GOT3 (cell line): ENCODE measurements at regions not wholly inside any gene's neighbourhood (a gene's known extent, or its start where the extent isn't known, plus 50 kb on each side); places are given as distances from the start of the nearest gene placed in this dataset.

ENCODE experiments used
- DNase-seq: peaks from one replicate; lab custom pipeline; 2025; ENCODE audit warnings: mixed read lengths; lab: John Stamatoyannopoulos, UW

DNA sequence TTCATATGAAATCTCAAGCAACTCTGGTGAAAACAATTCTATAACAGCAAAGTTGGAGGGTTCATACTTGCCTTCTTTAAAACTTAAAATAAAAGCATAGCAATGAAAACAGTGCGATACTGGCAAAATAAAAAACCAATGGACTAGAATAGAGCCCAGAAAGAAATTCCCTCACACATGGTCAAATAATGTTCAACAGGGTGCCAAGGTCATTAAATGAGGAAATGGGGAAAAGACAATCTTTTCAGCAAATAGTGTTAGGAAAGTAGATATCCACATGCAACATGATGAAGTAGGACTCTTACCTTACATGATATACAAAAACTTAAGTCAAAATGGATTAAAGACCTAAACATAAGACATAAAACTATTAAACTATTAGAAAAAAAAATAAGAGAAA, 970.2 kb upstream of the AGA start:
- DNase-seq: no peak

DNA sequence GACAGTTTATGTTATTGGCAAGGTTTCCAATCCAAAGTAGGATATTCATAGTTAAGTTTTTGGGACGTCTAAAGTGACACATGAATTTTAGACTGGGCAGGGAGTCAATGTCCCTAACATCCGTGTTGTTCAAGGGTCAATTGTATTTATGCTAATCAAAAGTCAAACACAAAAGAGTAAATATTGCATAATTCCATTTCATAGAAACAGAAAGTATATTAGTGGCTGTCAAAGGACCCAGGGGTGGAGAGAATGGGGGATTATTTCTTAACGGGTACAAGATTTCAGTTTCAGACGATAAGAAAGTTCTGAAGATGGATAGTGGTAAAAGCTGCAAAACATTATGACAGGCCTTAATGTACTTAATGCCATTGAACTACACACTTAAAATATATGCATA, 971.8 kb upstream of the AGA start:
- no peak for DNase-seq

DNA sequence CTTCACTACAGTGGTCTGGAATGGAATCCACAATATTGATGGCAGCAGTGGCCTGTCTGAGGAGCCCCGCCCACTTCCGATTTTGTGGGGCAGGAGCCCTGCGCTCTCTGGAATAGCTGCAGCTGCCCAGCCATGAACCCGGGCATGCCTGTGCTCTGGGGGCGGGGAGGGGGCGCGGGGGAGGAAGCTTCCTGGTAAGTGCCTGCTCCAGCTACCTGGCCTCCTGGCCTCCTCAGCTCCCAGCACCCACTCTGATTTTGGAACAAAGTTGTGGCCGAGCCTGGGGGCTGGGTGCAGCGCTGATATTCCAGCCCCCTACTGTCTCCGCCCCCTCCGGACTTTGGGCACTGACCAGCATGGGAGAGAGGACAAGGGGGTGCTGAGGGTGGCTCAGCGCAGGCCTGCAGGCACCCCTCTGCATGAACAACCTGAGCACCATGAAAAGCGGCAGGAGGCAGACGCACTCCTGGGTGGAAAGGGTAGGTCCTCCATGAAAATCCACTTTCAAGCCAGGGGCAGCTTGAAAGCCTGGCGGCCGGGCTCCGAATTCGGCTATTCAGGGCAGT, 972.7 kb upstream of the AGA start:
- no peak for DNase-seq

DNA sequence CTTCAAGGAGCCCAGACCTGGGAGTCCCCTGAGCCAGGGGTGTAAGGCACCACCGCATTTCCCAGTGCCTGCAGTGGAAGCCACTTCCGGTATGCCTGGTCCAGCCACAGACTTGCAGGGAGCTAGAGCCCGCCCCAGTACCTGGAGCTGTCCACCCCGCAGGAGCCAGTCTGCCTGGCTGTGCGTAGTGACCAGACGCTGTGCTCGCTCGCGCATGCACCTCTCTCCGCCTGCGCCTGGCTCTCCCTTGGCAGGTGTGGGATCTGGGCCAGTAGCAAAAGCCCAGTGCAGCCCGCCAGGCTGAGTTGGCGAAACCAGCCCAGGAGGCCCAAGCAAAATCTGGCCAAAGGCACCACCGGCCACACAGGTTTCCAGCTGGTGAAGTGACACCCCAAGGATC, 973.7 kb upstream of the AGA start:
- no peak for DNase-seq

DNA sequence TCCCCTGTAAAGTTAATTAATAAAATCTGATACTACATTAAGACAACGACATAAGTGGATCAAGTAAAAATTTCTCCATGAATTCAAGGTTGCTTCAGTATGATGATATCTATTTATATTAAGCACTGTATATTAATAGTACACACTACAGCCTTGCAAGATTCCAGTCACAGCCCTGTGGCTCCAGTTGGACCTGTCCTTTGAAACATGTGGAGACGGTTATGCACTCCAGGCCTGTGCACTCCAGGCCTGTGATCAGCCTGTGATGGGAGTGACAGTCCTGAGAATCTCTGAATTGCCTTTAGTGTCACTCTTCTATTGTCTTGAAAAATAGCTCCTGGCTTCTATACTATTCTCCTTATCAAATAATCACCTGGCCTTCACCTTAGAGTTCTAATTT, 981.1 kb upstream of the AGA start:
- DNase-seq: no peak

DNA sequence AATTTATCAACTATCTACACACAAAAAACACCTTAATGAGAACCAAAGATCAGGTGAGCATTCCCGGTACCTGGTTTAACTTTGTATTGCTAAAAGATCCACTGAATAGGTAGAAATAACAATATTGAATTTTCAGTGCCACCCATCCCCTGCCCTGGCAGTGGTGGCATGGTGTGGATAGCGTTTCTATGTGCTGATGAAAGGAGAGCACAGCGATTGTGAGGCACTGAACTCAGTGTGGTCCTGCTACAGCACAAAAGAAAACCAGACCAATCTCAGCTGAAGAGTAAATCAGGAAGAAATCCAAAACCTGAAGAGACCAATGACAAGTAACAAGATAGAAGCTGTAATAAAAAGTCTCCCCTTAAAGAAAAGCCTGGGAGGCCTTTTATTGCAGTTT, 984.6 kb upstream of the AGA start:
- DNase-seq: no peak

DNA sequence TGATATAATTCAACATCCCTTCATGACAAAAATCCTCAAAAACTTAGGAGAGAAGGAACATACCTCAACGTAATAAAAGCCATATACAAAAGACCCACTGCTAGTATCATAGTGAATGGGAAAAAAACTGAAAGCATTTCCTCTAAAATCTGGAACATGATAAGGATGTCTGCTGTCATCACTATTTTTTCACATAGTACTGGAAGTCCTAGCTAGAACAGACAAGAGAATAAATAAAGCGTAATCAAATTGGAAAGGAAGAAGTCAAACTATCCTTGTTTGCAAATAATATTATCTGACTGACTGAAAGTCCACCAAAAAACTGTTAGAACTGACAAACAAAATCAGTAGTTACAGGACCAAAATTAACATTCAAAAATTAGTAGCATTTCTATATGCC, 985.4 kb upstream of the AGA start:
- no peak for DNase-seq

DNA sequence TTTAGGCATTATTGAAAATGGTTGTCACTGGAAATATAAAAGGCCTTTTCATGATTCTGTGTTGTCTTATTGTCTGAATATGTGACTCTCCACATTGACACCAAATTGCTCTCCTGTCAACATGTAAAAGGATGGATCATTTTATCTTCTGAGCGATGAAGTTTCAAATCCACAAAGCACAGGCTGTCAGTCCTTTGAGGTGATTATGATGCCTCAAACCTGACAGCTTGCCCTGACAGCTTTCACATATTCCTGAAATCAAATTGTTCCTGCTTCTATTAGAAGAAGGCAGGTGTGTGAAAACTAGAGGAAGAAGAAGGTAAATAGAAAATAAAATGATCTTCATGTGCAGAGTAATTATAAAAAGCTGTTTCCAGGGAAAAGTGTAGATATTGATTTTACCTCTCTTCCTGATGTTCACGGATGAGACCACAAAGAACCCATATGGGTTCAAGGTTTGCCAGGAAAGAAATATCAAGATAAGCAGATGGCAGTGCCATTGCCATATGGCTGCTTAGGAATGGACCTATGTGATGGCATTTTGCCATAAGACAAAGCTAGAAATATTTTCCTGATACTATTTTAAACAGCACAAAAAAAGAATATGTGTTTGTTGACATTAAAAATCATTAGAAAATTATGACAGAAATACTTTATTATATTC, 1006.3 kb upstream of the AGA start:
- no peak for DNase-seq

DNA sequence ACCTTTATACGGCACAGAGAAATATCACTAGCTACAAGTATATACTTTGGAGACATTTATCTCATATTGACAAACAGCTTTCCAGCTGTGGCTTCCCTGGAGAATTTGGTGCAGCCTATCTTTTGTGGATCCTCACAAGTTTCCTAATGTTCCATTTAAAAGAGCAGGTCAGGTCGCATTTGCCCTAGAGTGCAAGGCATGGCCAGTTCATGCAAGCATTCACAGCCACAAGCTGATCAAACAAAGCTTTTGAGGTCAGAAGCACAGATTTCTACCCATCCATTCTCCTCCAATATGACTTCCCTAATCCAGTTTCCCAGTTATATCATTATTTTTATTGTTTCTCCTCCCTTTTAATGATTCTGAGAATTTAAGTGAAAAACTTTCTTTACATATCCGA, 1008.4 kb upstream of the AGA start:
- no peak for DNase-seq

DNA sequence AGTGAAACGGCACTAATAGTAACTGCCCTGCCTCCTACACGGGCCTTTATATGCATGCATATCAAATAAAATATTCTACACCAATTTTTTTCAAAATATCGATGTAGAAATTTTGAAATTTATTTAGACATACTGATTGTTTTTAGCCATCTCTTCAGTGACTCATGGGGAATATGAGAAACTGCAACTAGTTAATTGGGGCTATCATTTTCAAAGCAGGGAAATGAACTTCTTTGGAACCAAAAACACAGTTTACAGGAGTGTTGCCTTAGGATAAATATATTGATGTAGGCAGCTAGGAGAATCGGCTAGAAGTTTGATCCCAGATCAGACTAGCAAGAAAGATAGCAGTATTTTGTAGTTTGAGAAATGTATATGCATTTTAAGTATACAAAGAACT, 1010.8 kb upstream of the AGA start:
- no peak for DNase-seq

DNA sequence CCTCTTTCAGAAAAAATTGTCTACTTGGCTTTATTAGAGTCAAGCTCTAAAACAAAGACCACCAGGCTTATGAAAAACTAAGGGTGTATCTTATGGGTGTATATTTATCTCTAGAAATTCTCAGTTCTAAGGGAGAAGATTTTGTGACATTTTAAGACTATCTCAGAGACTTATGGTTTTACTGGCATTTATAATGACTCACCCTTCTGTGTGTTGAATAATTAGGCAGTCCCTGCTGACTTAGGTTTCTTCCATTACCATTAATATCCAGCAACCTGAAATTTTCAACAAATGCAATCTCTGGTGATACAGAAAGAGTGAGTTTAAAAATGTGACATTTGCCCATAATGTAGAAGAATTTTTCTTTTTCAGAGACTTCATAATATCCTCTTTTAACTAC, 1015.0 kb upstream of the AGA start:
- no peak for DNase-seq

DNA sequence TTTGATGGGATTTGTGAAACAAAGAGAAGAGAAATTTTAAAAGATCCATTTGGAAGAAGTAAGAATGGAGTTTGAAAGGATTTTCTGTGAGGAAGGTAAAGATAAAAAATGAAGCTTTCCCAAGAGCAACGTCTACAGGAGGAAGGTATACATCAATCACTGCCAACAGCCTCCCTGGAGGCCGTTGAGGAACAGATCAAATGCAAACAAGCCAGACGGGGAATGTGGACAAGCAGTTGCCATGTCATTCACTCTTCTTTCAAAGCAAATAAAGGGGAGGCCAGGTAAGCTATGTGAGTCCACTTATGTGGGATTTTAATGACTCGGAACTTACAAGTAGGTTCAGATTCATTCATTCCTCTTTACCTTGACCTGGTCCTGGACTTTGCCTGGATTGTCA, 1020.5 kb upstream of the AGA start:
- no peak for DNase-seq

DNA sequence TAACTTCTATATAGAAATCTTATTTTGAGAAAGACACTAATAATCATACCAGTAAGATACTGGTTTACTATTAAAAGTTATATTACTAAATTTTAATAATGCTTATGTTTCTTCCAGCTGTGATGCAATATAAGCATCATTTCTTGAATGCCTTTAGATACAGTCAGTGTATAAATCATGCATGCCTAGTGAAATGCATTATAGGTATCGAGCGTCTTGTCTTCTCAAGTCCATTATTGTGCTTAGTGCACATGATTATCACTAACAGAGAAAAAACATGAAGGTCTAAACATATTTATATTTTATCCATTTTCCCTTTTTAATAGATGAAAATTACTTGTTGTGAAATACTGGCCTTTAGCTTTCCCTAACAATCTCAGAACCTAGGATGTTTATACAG, 1021.5 kb upstream of the AGA start:
- no peak for DNase-seq

DNA sequence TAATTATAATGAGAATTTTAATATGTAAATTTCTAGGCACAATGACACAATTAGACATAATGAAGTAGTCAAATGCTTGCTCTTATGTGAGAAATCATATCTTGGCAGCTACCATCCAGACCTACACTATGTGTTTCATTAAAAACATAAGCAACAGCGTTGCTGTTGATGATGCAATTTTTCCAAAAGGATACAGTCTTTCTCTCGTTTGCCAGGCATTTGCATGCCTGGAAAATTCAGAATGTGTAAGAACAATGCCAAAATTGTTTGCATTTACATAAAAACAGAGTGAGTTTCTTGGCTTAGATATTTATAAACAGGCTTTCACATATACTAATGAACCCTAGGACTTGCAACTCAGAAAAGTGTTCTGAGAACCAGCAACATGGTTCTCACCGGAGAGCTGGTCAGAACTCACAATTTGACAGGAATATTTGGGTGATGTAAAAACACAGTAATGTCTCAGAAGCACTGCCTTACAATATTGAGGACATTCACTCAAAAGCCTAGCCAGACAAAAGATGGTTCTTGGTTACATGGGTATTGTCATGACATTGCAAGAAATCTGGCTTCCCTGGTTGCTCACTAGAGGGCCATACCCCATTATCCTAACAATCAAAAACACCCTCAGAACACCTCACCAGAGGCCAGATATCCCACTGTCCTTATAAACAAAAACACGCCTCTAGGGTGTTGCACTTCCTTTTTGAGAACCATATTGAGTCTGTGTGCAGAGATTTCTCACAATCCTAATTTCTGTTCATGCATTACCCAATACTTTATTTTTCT, 1029.0 kb upstream of the AGA start:
- DNase-seq: no peak

DNA sequence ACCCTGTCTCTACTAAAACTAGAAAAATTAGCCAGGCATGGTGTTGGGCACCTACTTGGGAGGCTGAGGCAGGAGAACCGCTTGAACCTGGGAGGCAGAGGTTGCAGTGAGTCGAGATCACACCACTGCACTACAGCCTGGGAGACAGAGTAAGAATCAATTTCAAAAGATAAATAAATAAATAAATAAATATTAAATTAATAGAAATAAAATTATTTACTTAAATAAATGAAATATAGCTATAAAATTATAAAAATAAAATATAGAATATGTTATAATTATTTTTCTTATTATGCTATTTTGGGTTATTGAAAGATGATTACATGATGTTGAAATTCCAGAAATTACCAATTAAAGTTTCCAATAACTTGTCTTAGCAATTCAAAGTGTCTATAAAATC, 1029.8 kb upstream of the AGA start:
- no peak for DNase-seq

DNA sequence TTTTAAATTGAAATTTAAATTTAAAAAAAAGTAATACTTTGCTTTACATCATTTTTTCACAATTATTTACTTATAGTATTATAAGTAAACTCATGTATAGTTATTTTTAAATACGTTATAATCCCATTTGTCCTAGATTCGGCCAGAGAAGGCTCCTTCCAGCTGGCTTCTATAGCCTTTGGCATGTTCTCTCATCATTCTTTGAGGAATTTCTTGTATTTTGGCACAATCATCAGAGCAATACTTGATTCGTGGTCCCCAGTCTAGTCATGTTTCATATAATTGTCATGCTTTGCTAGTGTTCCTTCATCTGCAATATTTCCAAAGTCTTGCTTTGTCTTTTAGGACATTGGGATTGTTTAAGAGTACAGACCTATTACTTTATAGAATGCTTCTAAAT, 1037.9 kb upstream of the AGA start:
- DNase-seq: no peak

DNA sequence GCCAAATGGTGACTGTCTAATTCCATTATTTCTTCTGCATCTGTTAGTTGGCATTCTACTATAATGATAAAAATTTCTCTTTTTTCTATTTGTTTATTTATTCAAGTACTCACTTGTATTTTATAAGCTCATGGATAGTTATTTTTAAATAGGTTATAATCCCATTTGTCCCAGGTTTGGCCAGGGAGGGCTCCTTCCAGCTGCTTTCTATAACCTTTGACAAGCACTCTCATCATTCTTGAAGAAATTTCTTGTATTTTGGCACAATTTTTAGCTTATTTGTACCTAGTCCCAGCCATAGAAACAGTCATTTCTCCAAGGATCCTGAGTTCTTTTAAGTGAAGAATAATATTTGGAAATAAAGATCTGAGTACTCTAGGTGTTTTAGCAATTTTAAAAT, 1038.6 kb upstream of the AGA start:
- no peak for DNase-seq

DNA sequence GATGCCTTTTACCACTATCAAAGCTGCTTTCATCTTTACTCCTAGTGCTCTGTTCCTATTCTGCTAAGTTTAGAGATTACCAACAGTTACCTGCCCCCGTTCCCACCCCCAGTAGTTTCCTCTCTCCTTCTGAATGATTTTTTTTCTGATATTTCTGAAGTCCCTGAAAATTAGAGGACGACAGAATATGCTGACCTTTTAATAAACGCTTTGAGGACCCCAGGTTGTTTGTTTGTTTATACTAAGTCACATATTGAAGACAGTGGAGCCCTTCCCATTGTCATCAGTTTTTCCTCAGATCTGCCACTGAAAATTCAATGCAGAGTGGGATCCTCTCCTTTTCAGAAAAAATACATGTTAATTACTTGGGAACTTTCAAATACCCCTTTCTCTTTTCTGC, 1039.3 kb upstream of the AGA start:
- no peak for DNase-seq

DNA sequence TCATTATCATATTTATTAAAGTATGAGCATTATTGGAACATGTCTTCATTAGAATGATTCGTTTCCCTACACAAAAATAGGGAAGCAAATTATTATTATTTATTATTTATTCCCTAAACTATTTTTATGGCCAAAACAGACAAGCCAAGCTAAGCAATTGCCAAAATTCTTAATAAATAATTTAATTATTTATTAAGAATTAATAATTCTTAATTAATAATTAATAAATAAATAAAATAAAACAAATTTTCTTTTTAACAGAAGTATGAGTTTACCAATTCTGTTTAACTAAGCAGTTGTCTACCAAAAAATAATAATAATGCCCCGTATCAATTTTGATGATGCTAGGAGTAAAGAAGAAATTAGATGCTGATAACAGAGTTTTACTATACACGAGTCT, 1080.8 kb upstream of the AGA start:
- DNase-seq: no peak

DNA sequence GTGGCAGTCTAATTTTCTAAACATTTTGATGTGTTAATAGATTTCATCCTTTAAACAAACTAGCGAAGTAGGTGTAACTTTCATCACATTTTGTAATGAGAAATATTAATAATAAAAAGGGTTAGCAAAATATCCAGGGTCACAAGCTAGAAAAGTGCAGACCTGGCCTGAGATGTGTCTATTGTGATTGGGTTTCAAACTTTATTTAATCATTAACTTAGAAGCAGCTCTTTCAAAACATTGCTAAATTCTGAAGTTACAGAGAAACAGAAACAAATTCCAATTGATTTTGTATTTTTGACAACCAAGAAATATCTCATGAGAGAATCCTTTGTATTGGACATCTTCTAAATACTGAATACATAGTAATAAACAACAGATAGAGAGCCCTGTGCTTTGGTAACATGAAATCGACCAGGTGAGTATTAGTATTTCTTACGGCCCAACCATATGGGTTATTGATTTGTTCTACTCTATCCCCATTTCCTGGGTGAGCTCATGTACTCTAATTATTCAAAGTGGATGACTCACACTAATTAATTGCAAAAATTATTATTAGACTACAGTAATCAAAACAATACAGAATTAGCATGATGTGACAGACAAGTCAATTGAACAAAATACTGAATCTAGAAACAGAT, 1093.8 kb upstream of the AGA start:
- DNase-seq: no peak

DNA sequence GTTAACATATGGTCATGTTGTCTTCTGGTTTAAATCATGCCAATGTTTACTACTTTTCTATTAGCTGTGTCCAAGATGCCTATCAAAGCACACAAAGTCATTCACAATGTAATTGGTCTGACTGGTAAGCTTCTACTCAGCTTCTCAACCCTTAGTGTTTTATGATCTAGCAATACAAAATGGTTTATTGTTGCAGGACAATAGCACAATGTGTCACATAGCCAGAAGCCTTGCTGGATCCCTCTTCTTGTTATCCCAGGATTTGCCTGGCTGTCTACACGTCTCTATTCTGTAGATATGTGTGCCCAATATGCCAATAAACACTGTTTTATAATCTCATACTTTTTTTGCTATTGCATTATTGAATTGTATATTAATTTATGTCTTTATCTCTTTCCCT, 1111.0 kb upstream of the AGA start:
- no peak for DNase-seq

DNA sequence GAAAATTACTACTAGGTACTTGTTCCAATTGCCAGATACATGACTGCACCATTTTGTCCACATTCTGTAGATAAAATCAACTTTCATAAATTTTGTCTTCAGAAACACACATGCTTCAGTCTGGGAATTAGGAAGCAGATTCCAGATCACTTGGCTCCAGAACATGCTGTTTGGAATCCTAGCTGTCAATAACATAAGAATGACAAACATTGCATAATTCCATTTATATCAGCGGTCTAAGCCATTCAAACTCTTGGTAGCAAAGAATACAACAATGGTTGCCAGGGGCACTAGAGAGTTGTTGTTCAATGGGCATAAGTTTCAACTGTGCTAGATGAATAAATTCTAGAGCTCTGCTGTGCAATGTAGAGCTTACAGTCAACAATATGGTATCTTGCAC, 1112.1 kb upstream of the AGA start:
- no peak for DNase-seq

DNA sequence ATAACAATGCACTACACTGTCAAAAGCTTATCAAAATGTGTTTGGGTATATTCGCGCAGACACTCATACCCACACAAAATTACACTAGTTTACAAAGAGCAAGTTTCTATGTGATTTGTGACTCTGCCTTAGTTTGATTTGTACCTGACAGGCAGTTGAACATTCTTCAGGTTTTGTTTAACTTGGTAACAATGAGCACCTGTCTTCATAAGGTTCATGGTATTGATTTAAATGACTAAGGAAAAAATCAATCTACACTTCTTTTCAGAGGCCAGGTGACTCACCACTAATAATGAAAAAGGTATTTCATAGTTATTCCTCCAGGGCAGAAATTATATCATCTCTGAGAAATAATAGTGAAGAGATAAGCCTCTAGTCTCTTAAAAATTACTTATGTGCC, 1114.6 kb upstream of the AGA start:
- no peak for DNase-seq
